HG02678 (cell line): ENCODE measurements at regions not wholly inside any gene's neighbourhood (a gene's known extent, or its start where the extent isn't known, plus 50 kb on each side); places are given as distances from the start of the nearest gene placed in this dataset.

Experiments
- ATAC-seq: cut with Tn5 transposase; IDR thresholded peaks from one replicate; pipeline ENCODE4 v1.9.1; 2021; ENCODE audit warnings: mild to moderate bottlenecking, moderate library complexity; ENCODE audit not compliant: unreplicated experiment

- no peak for ATAC-seq
Measured at GRCh38 chr2:199136242-199136641, 321.5 kb downstream of the SATB2 start.

- ATAC-seq: no peak
Measured at GRCh38 chr2:199131876-199132275, 325.9 kb downstream of the SATB2 start.

GRCh38 chr2:199131136-199131655 is 326.5 kb downstream of the SATB2 start:
- ATAC-seq: no peak

- ATAC-seq: no peak
Measured at GRCh38 chr2:199130501-199130900, 327.2 kb downstream of the SATB2 start.

- no peak for ATAC-seq
Measured at GRCh38 chr2:199128476-199129229, 329.1 kb downstream of the SATB2 start.

GRCh38 chr2:199119796-199120195 is 337.9 kb downstream of the SATB2 start:
- ATAC-seq: no peak

- ATAC-seq: no peak
Measured at GRCh38 chr2:199118673-199119112, 339.0 kb downstream of the SATB2 start.

GRCh38 chr2:199115169-199115568 is 342.6 kb downstream of the SATB2 start:
- ATAC-seq: no peak

- ATAC-seq: no peak
Measured at GRCh38 chr2:199113111-199113510, 344.6 kb downstream of the SATB2 start.

- ATAC-seq: no peak
Measured at GRCh38 chr2:199111458-199111857, 346.3 kb downstream of the SATB2 start.

- no peak for ATAC-seq
Measured at GRCh38 chr2:199108056-199108455, 349.7 kb downstream of the SATB2 start.

GRCh38 chr2:199105826-199106225 is 351.9 kb downstream of the SATB2 start:
- ATAC-seq: no peak

GRCh38 chr2:199101487-199101886 is 356.3 kb downstream of the SATB2 start:
- ATAC-seq: no peak

GRCh38 chr2:199100326-199101110 is 357.2 kb downstream of the SATB2 start:
- ATAC-seq: no peak

- no peak for ATAC-seq
Measured at GRCh38 chr2:199092419-199092818, 365.3 kb downstream of the SATB2 start.

- ATAC-seq: no peak
Measured at GRCh38 chr2:199085261-199085660, 372.5 kb downstream of the SATB2 start.

- ATAC-seq: no peak
Measured at GRCh38 chr2:199070322-199070949, 387.3 kb downstream of the SATB2 start.

- ATAC-seq: no peak
Measured at GRCh38 chr2:199064201-199064600, 393.5 kb downstream of the SATB2 start.

- ATAC-seq: no peak
Measured at GRCh38 chr2:199057936-199058335, 399.8 kb downstream of the SATB2 start.

GRCh38 chr2:199055336-199055735 is 402.4 kb downstream of the SATB2 start:
- no peak for ATAC-seq

GRCh38 chr2:199042660-199043379 is 414.9 kb downstream of the SATB2 start:
- no peak for ATAC-seq
